ENCODE measurements at regions not wholly inside any gene's neighbourhood (a gene's known extent, or its start where the extent isn't known, plus 50 kb on each side); places are given as distances from the start of the nearest gene placed in this dataset.

- Histone ChIP-seq H3K27ac (ENCODE audit: low read depth in 1 of 2, low read length in 2 of 2) (peak overlapping the region in 1 of 2 donors; percentile 69), H3K4me3 (ENCODE audit: low read depth in 1 of 3, low read length in 3 of 3) (no peak overlapping the region), H3K9me3 (ENCODE audit: control insufficient read depth in 4 of 4, low read length in 3 of 4) (no peaks in the 10 kb centered on the region), H3K36me3 (ENCODE audit: control insufficient read depth in 4 of 4, insufficient read depth in 3 of 4, low read depth in 1 of 4, low read length in 3 of 4) (no peaks in the 10 kb centered on the region), H3K9ac (ENCODE audit: low read depth in 1 of 2, low read length in 2 of 2) (no peak overlapping the region), H3K4me1 (ENCODE audit: control insufficient read depth in 4 of 4, insufficient read depth in 4 of 4, low read length in 3 of 4) (peaks cover 18 to 46% (median 30%) of the 10 kb centered on the region in 4 donors), H3K27me3 (ENCODE audit: control insufficient read depth in 4 of 4, insufficient read depth in 4 of 4, low read length in 3 of 4) (no peaks in the 10 kb centered on the region)
- WGBS = 61% methylated on average over 14 of the region's 14 CpGs
- TF ChIP-seq FOXA2 (IDR thresholded peaks at IDR 0.05) (no peak), GABPA (IDR thresholded peaks at IDR 0.05 in 1 of 2, conservative IDR thresholded peaks at IDR 0.05 in 1 of 2) (no peak), EGR1 (IDR thresholded peaks at IDR 0.05; ENCODE audit: low read depth in 2 of 2) (no peak), RAD21 (IDR thresholded peaks at IDR 0.05) (peak in 1 of 2 donors; percentile 31), HNF4A (conservative IDR thresholded peaks at IDR 0.05) (peak; percentile 5 to 26), ATF3 (IDR thresholded peaks at IDR 0.05) (no peak), FOXA1 (IDR thresholded peaks at IDR 0.05) (no peak), MAX (IDR thresholded peaks at IDR 0.05) (no peak), HNF4G (IDR thresholded peaks at IDR 0.05) (no peak), REST (IDR thresholded peaks at IDR 0.05) (no peak), TAF1 (conservative IDR thresholded peaks at IDR 0.05) (no peak), RXRA (IDR thresholded peaks at IDR 0.05) (peak; percentile 46 to 68), ZBTB33 (IDR thresholded peaks at IDR 0.05) (no peak), JUND (IDR thresholded peaks at IDR 0.05) (no peak), NR2F2 (IDR thresholded peaks at IDR 0.05) (peak; percentile 53), YY1 (IDR thresholded peaks at IDR 0.05) (peak; percentile 46), CTCF (IDR thresholded peaks at IDR 0.05; ENCODE audit: low read depth, low read length, missing input control) (no peak), SP1 (IDR thresholded peaks at IDR 0.05) (peak; percentile 73)
- no peak for DNase-seq (ENCODE audit: low spot score)
Measured at GRCh38 chr9:129555512-129556215, 65.2 kb downstream of the C9orf50 start.
